Stimulated activated CD4-positive, alpha-beta T cell treated with anti-CD3 and anti-CD28 coated beads, Interleukin-15, amount 100 ng/mL, for 24 hours (primary cell): ENCODE measurements at regions not wholly inside any gene's neighbourhood (a gene's known extent, or its start where the extent isn't known, plus 50 kb on each side); places are given as distances from the start of the nearest gene placed in this dataset.

ENCODE experiments used
- DNase-seq: peaks from one replicate; pipeline ENCODE4 v3.0.0-alpha.2; 2020

- DNase-seq, result no peak
These were observed 140.4 kb upstream of the NPVF start for GRCh38 chr7:25368599-25369201.

DNA sequence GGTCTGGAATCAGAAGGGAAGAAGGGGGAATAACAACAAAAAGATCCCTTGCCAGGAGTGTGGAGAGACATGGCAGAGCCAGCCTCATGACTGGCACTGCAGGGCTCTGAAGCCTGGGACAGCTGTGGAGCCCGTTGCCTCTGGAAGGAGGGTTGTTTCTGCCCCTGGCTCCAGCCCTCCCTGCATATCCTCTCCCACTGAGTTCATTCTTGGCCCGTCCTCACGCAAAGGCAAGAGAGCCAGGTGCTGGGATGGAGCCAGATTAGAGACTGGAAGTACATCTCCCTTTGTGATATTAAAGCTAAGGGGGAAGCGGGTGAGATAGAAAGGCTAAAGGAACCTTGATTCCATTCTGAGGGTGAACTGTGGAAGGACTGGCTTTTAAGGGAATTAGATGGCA is 141.5 kb upstream of the NPVF start:
- DNase-seq, result no peak

GRCh38 chr7:25371972-25372371 is 143.7 kb upstream of the NPVF start:
- no peak for DNase-seq

GRCh38 chr7:25375805-25376600 is 147.7 kb upstream of the NPVF start:
- DNase-seq, result no peak

DNA sequence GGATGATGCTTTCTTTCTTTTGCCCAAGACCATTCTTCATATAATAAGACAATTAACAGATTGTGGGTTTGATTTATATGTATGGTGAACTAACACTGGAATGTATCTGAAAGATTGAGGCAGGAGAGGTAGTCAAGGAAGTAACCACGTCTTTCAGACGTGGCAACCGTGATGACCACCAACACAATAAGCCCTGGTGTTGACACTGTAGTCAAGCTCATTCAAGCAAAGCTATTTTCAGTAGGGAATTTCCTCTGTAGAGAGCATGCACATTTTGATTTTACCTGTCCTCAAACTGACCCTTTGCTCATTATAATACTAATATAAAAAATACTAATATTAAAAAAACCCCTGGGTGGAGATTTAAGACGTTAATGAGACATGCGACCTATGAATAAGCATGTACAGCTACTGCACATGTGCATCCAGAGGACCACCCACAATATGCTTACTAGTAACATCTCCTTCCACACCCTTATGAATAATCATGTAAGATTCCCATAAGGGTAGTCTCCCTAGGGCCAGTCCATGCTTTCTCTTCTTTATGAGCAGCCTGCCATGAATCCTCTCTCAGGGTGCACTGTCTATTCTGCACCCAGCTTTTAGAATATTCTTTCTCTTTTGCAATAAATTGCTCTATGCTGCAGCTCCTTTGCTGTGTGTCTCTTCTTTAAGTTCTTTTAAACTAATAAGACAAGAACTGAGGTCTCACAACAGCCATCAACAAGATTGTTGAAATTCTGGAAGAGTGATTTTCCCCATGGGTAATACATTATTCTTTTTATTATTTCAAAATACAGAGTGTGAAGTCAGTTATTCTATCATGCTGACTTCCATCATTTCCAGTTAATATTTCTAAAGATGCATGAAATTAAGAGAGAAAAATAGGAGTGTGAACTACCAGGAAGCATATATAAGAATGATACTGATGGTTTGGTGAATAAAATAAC is 151.3 kb upstream of the NPVF start:
- DNase-seq, result no peak

DNA sequence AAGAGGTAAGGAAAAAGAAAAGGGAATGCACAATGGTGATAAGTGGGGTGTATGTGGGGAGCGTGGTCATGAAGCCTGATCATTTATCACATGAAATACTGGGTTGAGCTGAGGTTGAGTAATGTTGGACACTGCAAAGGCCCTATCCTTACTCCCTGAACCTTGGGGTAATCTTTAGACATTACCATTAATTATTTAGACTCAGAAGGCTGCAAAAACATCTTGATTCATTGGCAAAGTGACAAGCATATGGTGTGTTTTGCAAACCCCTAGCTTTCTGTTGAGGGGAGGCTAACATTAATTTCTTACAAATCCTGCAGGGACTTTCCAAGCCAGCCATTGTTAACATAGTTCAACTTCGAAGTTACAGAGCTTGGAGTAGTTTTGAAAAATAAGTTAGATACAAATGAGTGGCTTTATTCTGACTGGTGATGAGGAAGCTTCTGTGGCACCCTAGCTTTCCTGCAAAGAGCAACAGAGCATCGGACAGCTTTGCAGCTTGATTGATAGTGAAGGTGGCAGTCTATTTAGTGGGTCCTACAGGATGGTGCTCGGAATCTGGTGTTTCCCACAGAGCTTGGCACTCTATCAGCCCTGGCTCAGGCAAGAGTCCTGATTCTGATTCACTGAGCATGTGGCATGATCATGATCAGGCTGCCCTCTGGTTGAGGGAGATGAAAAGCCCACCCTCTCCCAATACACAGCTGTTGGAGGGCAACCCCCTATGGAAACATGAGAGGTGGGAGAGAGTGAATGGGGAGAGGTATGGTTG is 153.7 kb upstream of the NPVF start:
- DNase-seq, result no peak

DNA sequence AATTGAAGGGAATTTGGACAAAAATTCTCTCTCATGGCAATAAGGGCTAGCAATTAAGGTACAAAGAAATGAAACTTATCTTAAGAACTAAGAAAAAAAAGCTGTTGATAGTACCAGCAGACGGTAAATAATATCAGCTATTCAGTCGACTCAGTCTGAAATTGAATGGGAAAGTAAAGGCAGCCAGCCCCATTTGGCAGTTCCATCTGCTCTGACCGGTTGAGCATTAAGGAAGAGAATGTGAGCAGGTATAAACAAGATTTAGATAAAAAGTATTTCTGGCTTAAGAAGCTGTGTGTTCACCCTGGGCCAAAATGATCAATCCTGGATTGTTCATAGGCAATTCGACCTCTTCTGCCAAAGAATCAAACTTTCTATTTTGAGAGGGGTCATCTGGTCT is 154.6 kb upstream of the NPVF start:
- no peak for DNase-seq

DNA sequence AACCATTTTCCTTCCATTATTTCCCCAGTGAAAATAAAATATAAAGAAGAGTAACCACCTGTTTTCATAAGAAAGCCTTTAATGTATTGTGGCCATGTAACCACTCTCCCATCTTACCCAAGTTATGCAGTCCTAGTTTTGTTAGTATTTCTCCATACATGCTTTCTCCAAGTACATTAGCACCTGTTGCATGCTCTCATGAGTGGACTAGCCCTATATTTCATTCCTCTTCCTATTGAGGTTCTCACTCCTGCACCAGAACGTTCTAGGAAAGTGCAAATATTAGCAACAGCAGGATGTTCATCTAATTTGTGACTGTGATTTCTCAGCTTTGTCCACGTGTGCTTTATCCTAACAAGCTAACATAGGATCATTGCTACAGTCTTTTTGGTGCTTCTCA is 155.1 kb upstream of the NPVF start:
- DNase-seq, result no peak

- DNase-seq, result no peak
These were observed 156.7 kb upstream of the NPVF start for GRCh38 chr7:25384788-25385505.

DNA sequence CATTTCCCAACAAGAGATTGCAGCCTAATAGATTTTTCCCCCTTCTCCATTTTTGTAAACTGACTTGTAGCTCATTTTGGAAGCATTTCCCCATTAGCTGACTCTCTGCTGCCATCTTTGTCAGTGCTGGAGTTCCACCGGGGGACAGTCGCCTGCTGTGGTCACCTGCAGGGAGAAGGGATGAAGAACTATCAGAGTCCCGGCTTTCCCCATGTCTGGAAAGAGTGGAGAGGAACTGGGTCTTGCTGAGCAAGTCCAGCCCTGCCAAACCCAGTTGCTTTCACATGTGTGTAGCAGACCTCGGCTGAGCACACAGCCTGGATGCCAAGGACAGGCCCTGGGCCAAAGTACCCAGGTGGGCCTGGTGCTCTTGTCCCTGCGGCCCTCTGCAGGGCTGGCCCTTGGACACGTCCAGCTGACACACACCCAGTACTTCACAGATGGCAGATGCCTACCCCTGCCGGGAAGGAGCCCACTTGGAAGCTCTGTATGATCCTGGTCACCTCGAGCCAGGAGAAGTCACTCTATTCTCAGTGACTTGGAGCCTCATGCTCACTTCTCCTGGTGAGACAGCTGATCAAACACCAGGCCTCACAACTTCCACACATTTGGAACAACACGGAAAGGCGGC is 157.3 kb upstream of the NPVF start:
- DNase-seq, result no peak

DNA sequence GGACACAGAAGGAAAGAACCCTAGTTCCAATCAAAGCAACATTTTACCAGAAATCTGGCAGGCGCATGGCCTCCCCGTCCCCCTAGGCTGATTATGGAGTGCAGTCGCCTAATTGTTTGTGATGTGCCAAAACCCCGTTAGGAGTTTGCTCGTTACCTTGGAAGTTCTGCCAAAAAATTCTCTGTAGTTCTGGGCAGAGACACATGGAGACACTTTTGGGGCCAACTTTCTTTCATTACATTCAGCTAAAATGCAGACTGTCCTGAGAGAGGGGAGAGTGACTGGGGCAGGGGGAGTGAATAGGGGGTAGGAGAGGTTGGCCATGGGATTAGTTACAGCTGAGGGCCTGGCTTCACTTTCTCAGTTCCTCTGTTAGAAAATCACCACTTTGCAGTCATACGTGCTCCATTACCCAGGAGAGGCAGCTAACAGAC is 158.0 kb upstream of the NPVF start:
- DNase-seq, result no peak

DNA sequence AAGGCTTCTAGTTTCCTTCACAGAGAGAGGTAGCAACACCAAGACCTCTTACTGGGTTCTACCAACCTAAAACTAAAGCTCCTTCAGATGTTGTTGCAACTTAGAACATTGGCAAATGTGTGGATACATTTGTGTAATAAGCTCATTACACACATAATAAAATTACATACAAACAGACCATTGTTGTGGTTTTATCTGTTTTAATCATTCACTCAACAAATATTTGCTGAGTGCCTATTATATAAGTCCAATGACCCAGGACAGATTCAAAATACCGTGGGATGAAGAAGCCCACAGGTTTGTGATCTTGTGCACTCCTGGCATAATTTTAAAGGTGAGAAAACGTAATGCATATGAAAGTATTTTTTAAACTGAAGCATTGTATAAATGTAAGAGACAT is 160.4 kb upstream of the NPVF start:
- no peak for DNase-seq

DNA sequence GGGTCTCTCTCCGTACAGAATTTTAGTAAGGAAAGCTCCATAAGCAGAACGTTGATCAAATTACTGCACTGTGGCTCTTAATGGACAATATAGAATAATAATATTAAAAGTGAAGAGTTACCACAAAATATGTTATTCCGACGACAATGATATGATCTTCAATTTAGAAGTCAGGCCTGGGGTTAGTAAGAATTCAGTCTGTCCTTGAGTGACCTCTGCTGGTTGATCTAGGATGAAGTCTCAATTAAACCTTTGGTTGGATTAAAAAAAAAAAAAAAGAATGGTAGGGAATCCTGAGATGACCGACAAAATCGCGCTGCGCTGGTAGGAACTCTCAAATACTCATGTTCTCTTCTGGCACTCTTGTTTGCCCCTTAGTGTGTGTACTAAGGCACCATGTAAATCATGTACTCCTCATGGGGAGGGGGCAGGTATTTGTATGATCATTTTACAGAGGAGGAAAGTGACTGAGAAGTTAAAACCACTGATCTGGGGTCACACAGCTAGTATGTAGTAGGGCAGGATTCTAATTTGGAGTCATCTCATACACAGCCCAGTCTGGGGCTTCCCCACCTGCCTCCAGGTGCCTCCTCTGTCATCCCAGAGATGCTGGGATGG is 161.3 kb upstream of the NPVF start:
- DNase-seq, result no peak

GRCh38 chr7:25391295-25391861 is 163.1 kb upstream of the NPVF start:
- DNase-seq, result no peak

GRCh38 chr7:25391961-25392587 is 163.8 kb upstream of the NPVF start:
- no peak for DNase-seq

DNA sequence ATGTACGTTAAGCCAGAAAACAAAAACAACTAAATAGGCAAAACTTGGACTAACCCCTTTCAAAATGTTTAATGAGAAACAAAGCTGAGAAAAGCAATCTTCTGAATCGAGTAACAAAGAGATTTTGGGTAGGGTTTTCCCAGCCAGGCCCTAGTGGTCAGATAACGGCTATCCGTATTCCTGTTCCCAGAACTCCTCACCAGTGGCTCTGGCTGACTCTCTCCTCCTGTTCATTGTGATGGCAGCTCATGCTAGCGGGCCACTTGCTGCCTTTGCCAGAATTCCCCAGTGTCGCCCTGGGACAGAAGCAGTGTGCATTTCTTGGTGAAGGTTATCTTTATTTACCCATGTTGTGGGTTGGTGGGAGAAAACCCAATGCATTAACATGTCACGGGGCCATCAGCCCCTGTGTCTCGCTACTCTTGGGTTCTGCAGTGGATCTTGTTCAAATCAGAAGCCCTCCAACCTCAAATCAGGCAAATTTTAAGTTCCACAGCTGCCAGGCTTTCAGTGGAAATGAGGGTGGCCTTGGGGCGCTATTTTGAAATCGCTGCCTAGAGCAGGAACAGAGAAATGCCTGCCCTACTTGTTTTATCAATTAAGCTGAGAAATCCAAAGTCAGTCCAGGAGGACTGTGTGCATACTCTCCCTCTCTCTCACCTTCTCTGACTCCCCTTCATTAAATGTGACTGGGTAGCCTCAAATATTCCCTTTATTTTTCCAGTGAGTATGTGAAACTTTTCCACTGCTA is 164.5 kb upstream of the NPVF start:
- DNase-seq, result no peak

GRCh38 chr7:25395976-25396375 is 167.7 kb upstream of the NPVF start:
- no peak for DNase-seq

GRCh38 chr7:25396668-25397067 is 168.4 kb upstream of the NPVF start:
- no peak for DNase-seq

- DNase-seq, result no peak
These were observed 170.1 kb upstream of the NPVF start for GRCh38 chr7:25398418-25398817.
